H9 (cell line): ENCODE measurements at regions not wholly inside any gene's neighbourhood (a gene's known extent, or its start where the extent isn't known, plus 50 kb on each side); places are given as distances from the start of the nearest gene placed in this dataset.

Source experiments
- DNase-seq: peaks from one replicate; pipeline ENCODE4 v3.0.0-alpha.2; 2017
- H2AFZ ChIP-seq: one replicate; pipeline ENCODE4 v1.6.1; 2013; ENCODE audit warnings: mild to moderate bottlenecking, low read length, control low read depth, moderate library complexity
- H2AK5ac ChIP-seq: 2 replicates; pipeline ENCODE4 v1.6.1; 2013; ENCODE audit warnings: low read length, control low read depth, mixed read lengths; ENCODE audit not compliant: insufficient read length
- H2BK120ac ChIP-seq: one replicate; pipeline ENCODE4 v1.6.1; 2013; ENCODE audit warnings: low read depth, mild to moderate bottlenecking, low read length, control low read depth, inconsistent platforms; ENCODE audit not compliant: poor library complexity, severe bottlenecking
- H2BK12ac ChIP-seq: 2 replicates; pipeline ENCODE4 v1.6.1; 2013; ENCODE audit warnings: low read length, control low read depth, mixed read lengths, low read depth; ENCODE audit not compliant: insufficient read length
- H2BK15ac ChIP-seq: 2 replicates; pipeline ENCODE4 v1.6.1; 2013; ENCODE audit warnings: low read depth, low read length, control low read depth
- H2BK20ac ChIP-seq: one replicate; pipeline ENCODE4 v1.6.1; 2013; ENCODE audit warnings: low read depth, mild to moderate bottlenecking, low read length, control low read depth, inconsistent platforms; ENCODE audit not compliant: poor library complexity, severe bottlenecking
- H2BK5ac ChIP-seq: 2 replicates; pipeline ENCODE4 v1.6.1; 2013; ENCODE audit warnings: low read length, control low read depth, mixed read lengths; ENCODE audit not compliant: insufficient read length
- H3K14ac ChIP-seq: 2 replicates; pipeline ENCODE4 v1.6.1; 2013; ENCODE audit warnings: low read length, control low read depth; ENCODE audit not compliant: insufficient read depth
- H3K18ac ChIP-seq: 2 replicates; pipeline ENCODE4 v1.6.1; 2013; ENCODE audit warnings: low read depth, mild to moderate bottlenecking, mixed read lengths, low read length, control low read depth; ENCODE audit not compliant: insufficient read length
- H3K23ac ChIP-seq: 2 replicates; pipeline ENCODE4 v1.6.1; 2013; ENCODE audit warnings: low read length, control low read depth, mixed read lengths, low read depth; ENCODE audit not compliant: insufficient read length
- H3K23me2 ChIP-seq: 2 replicates; pipeline ENCODE4 v1.6.1; 2013; ENCODE audit warnings: low read depth, mild to moderate bottlenecking, mixed read lengths, low read length, control low read depth; ENCODE audit not compliant: insufficient read length, poor library complexity, severe bottlenecking
- H3K27ac ChIP-seq: 2 replicates; pipeline ENCODE4 v1.5.1; 2013; ENCODE audit warnings: low read length, control low read depth, mixed read lengths, low read depth; ENCODE audit not compliant: insufficient read length
- H3K27me3 ChIP-seq: 2 replicates; pipeline ENCODE4 v1.6.1; 2013; ENCODE audit warnings: low read length, control low read depth, inconsistent platforms; ENCODE audit not compliant: insufficient read depth
- H3K4ac ChIP-seq: 2 replicates; pipeline ENCODE4 v1.6.1; 2013; ENCODE audit warnings: low read depth, mild to moderate bottlenecking, control low read depth, inconsistent platforms, low read length, moderate library complexity
- H3K4me1 ChIP-seq: 2 replicates; pipeline ENCODE4 v1.6.1; 2013; ENCODE audit warnings: low read length, control low read depth, inconsistent platforms; ENCODE audit not compliant: insufficient read depth
- H3K4me2 ChIP-seq: 2 replicates; pipeline ENCODE4 v1.6.1; 2013; ENCODE audit warnings: low read length, control low read depth, mixed read lengths; ENCODE audit not compliant: insufficient read length, insufficient read depth
- H3K56ac ChIP-seq: 2 replicates; pipeline ENCODE4 v1.6.1; 2013; ENCODE audit warnings: low read depth, mild to moderate bottlenecking, mixed read lengths, low read length, control low read depth; ENCODE audit not compliant: insufficient read length
- H3K79me1 ChIP-seq: 2 replicates; pipeline ENCODE4 v1.6.1; 2013; ENCODE audit warnings: low read depth, mild to moderate bottlenecking, moderate library complexity, low read length, control low read depth, inconsistent platforms; ENCODE audit not compliant: insufficient read depth, poor library complexity, severe bottlenecking
- H3K79me2 ChIP-seq: 2 replicates; pipeline ENCODE4 v1.6.1; 2013; ENCODE audit warnings: low read length, control low read depth, inconsistent platforms; ENCODE audit not compliant: insufficient read depth
- H3K9ac ChIP-seq: 2 replicates; pipeline ENCODE4 v1.6.1; 2013; ENCODE audit warnings: low read length, control low read depth, mixed read lengths; ENCODE audit not compliant: insufficient read length; ENCODE audit errors: extremely low read depth
- H3K9me3 ChIP-seq: one replicate; pipeline ENCODE4 v1.6.1; 2013; ENCODE audit warnings: low read depth, low read length, inconsistent platforms; ENCODE audit not compliant: control insufficient read depth
- H3T11ph ChIP-seq: one replicate; pipeline ENCODE4 v1.6.1; 2013; ENCODE audit warnings: mild to moderate bottlenecking, low read length, control low read depth, inconsistent platforms
- H4K20me1 ChIP-seq: one replicate; pipeline ENCODE4 v1.6.1; 2013; ENCODE audit not compliant: control insufficient read depth, insufficient read length, insufficient read depth
- H4K5ac ChIP-seq: 2 replicates; pipeline ENCODE4 v1.6.1; 2013; ENCODE audit warnings: low read depth, mild to moderate bottlenecking, mixed read lengths, low read length, control low read depth; ENCODE audit not compliant: insufficient read length
- H4K8ac ChIP-seq: replicated peaks from 2 replicates; pipeline ENCODE4 v1.6.1; 2013; ENCODE audit warnings: low read length, control low read depth, mixed read lengths, low read depth; ENCODE audit not compliant: insufficient read length
- H4K91ac ChIP-seq: 2 replicates; pipeline ENCODE4 v1.6.1; 2013; ENCODE audit warnings: low read depth, mild to moderate bottlenecking, moderate library complexity, mixed read lengths, low read length, control low read depth; ENCODE audit not compliant: insufficient read length
- H3K27ac Mint-ChIP-seq, 3 experiments: 2 replicates in 2 of 3; 3 replicates in 1 of 3; pipeline ENCODE4 v1.8.0; 2020 to 2021; ENCODE audit warnings: mixed read lengths in 3 of 3, mild to moderate bottlenecking in 1 of 3, moderate library complexity in 1 of 3
- H3K27me3 Mint-ChIP-seq: 2 replicates; pipeline ENCODE4 v1.8.0; 2021; ENCODE audit warnings: low read depth, mild to moderate bottlenecking, moderate library complexity, mixed read lengths
- H3K36me3 Mint-ChIP-seq, 3 experiments: 2 replicates in 2 of 3; 3 replicates in 1 of 3; pipeline ENCODE4 v1.8.0; 2020 to 2021; ENCODE audit warnings: low read depth in 3 of 3, mixed read lengths in 3 of 3; ENCODE audit not compliant: insufficient read depth in 1 of 3
- H3K4me1 Mint-ChIP-seq, 2 experiments: 2 replicates each; pipeline ENCODE4 v1.8.0; 2020; ENCODE audit warnings: mixed read lengths in 2 of 2
- H3K4me3 Mint-ChIP-seq, 2 experiments: 2 replicates in 1 of 2; 3 replicates in 1 of 2; pipeline ENCODE4 v1.8.0; 2020 to 2021; ENCODE audit warnings: mild to moderate bottlenecking in 2 of 2, mixed read lengths in 2 of 2, moderate library complexity in 1 of 2
- H3K9me3 Mint-ChIP-seq, 2 experiments: 2 replicates in 1 of 2; 3 replicates in 1 of 2; pipeline ENCODE4 v1.8.0; 2020; ENCODE audit warnings: mild to moderate bottlenecking in 2 of 2, mixed read lengths in 2 of 2, moderate library complexity in 1 of 2
- CTCF ChIP-seq: fragments of 200-600 bp; sonication (generic); conservative IDR thresholded peaks from 3 replicates; pipeline ENCODE4 v1.8.0; 2021; ENCODE audit warnings: antibody characterized with exemption, mild to moderate bottlenecking
- WGBS: extraction: QIAGEN DNeasy Blood & Tissue Kit; methylation state at CpG from one replicate; pipeline ENCODE4 v1.1.7; 2013; ENCODE audit warnings: missing lambda C conversion rate, low lambda C conversion rate, mixed read lengths; ENCODE audit not compliant: insufficient read length; ENCODE audit errors: extremely low coverage; 5-methylcytosine and 5-hydroxymethylcytosine counted together

- no peak overlapping the region for H2BK15ac ChIP-seq
These were observed 140.9 kb upstream of the XPO1 start for GRCh38 chr2:61679096-61679495.

More at GRCh38 chr2:61679096-61679495, 140.9 kb upstream of the XPO1 start:
- no peak overlapping the region for H2AFZ ChIP-seq
- no peak for TF ChIP-seq CTCF
- no peaks in the 10 kb centered on the region for H3K79me1 ChIP-seq
- no peaks in the 10 kb centered on the region for H3K79me2 ChIP-seq
- H3K9me3 Mint-ChIP-seq: peaks cover 16 to 23% of the 10 kb centered on the region in 2 experiments
- no peak overlapping the region for H3T11ph ChIP-seq
- H2AK5ac ChIP-seq: no peak overlapping the region
- H3K56ac ChIP-seq: no peak overlapping the region
- H3K27ac Mint-ChIP-seq: no peak overlapping the region
- H3K14ac ChIP-seq: no peak overlapping the region
- no peak overlapping the region for H3K4ac ChIP-seq
- H4K91ac ChIP-seq: no peak overlapping the region
- no peak overlapping the region for H3K18ac ChIP-seq
- H3K9me3 ChIP-seq: peaks cover 15% of the 10 kb centered on the region
- H3K27ac ChIP-seq: no peak overlapping the region
- H3K27me3 Mint-ChIP-seq: no peaks in the 10 kb centered on the region
- no peak overlapping the region for H2BK20ac ChIP-seq
- no CpG with 5 or more reads among the region's 5 CpGs for WGBS
- no peak overlapping the region for H4K8ac ChIP-seq
- H3K9ac ChIP-seq: no peak overlapping the region
- H2BK120ac ChIP-seq: no peak overlapping the region
- no peaks in the 10 kb centered on the region for H3K23me2 ChIP-seq
- H4K20me1 ChIP-seq: no peaks in the 10 kb centered on the region
- no peak overlapping the region for H3K23ac ChIP-seq
- no peak overlapping the region for H3K4me3 Mint-ChIP-seq
- H3K4me1 ChIP-seq: no peaks in the 10 kb centered on the region
- H3K4me1 Mint-ChIP-seq: no peaks in the 10 kb centered on the region
- no peak overlapping the region for H3K4me2 ChIP-seq
- no peak overlapping the region for H4K5ac ChIP-seq
- H3K36me3 Mint-ChIP-seq: peaks cover 5 to 21% (median 16%) of the 10 kb centered on the region in 3 experiments
- H2BK5ac ChIP-seq: no peak overlapping the region
- no peaks in the 10 kb centered on the region for H3K27me3 ChIP-seq
- no peak for DNase-seq
- no peak overlapping the region for H2BK12ac ChIP-seq
